Lower lobe of right lung (tissue), 2 donors: ENCODE measurements at regions not wholly inside any gene's neighbourhood (a gene's known extent, or its start where the extent isn't known, plus 50 kb on each side); places are given as distances from the start of the nearest gene placed in this dataset.

Experiments
- ATAC-seq, 2 donors: fragments of 200-7000 bp; cut with Tn5 transposase; one replicate each; pipeline ENCODE4 v1.9.1; 2020 to 2022; ENCODE audit warnings: mild to moderate bottlenecking in 2 of 2, moderate library complexity in 2 of 2
- DNase-seq: peaks from one replicate; pipeline ENCODE4 v3.0.0-alpha.2; 2020
- H3K27ac ChIP-seq: fragments of 200-600 bp; one replicate; pipeline ENCODE4 v1.8.0; 2022
- H3K27me3 ChIP-seq: fragments of 200-600 bp; one replicate; pipeline ENCODE4 v1.8.0; 2022; ENCODE audit warnings: low read depth
- H3K36me3 ChIP-seq: fragments of 200-600 bp; one replicate; pipeline ENCODE4 v1.8.0; 2022; ENCODE audit warnings: mild to moderate bottlenecking
- H3K4me1 ChIP-seq: fragments of 200-600 bp; one replicate; pipeline ENCODE4 v1.8.0; 2022
- H3K4me3 ChIP-seq: fragments of 200-600 bp; one replicate; pipeline ENCODE4 v1.8.0; 2022; ENCODE audit warnings: mild to moderate bottlenecking
- H3K9me3 ChIP-seq: fragments of 200-600 bp; one replicate; pipeline ENCODE4 v1.8.0; 2022
- intact Hi-C: fragments of 100-400 bp; cut with DNase I; formaldehyde crosslinking; loops from one replicate; pipeline ENCODE4 v1.11.0; 2022
- TF ChIP-seq, protein P1 (sequence below): fragments of 200-600 bp; IDR thresholded peaks from one replicate; pipeline ENCODE4 v1.8.0; 2022; ENCODE audit warnings: antibody characterized with exemption, mild to moderate bottlenecking
- donor health status: DM: no; HTN: yes; CAD: no; lungs with severe emphysema.

DNA sequence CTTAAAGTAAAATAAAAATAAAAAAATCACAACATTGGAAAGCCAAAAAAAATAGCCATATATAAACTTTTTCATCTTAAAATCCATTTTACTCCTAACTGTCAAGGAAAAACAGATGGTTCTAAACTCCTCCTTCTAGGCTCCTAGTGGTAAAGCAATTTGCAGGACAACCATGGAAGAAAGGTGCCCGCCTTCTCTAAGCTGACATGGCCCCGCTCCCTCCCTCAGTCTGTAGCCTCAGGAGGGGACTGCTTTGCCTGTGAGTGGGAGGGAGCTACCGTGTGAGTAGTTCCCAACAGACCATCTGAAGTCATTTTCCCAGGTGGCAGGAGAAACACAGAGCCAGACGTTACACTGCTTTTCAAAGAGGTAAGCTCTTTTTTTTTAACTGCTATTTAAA, 336.2 kb upstream of the FAT1 start:
- Histone ChIP-seq H3K27me3 (no peaks in the 10 kb centered on the region), H3K27ac (no peak overlapping the region), H3K4me3 (no peak overlapping the region), H3K36me3 (no peaks in the 10 kb centered on the region), H3K4me1 (no peaks in the 10 kb centered on the region), H3K9me3 (no peaks in the 10 kb centered on the region)
- TF ChIP-seq, protein P1, sequence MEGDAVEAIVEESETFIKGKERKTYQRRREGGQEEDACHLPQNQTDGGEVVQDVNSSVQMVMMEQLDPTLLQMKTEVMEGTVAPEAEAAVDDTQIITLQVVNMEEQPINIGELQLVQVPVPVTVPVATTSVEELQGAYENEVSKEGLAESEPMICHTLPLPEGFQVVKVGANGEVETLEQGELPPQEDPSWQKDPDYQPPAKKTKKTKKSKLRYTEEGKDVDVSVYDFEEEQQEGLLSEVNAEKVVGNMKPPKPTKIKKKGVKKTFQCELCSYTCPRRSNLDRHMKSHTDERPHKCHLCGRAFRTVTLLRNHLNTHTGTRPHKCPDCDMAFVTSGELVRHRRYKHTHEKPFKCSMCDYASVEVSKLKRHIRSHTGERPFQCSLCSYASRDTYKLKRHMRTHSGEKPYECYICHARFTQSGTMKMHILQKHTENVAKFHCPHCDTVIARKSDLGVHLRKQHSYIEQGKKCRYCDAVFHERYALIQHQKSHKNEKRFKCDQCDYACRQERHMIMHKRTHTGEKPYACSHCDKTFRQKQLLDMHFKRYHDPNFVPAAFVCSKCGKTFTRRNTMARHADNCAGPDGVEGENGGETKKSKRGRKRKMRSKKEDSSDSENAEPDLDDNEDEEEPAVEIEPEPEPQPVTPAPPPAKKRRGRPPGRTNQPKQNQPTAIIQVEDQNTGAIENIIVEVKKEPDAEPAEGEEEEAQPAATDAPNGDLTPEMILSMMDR, result no peak
- intact Hi-C loops, result no loop called here
- no peak for DNase-seq
- ATAC-seq, result no peak

DNA sequence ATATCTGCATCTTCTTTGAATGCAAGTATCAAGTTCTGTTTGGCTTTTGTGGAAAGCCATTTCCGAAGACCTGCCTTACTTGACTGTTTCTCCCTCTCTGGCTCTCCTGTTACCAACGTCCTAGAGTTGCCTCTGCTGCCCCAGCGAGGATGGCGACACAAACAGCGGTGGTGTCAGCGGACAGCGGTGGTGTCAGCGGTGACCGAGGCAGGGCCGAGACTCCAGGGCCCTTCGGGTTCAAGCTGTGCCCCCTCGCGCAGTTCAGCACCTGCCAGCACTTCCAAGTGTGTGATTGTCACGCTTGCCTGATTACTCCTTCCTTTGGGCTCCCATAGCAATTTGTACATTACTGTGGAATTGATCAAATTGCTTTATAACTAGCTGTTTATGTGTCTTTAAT, 336.9 kb upstream of the FAT1 start:
- no peaks in the 10 kb centered on the region for H3K9me3 ChIP-seq
- TF ChIP-seq, protein P1, result no peak
- H3K4me1 ChIP-seq, result no peaks in the 10 kb centered on the region
- ATAC-seq (no peak), DNase-seq (no peak)
- no peak overlapping the region for H3K27ac ChIP-seq
- intact Hi-C loops, result no loop called here
- no peak overlapping the region for H3K4me3 ChIP-seq
- H3K36me3 ChIP-seq, result no peaks in the 10 kb centered on the region
- H3K27me3 ChIP-seq, result no peaks in the 10 kb centered on the region

DNA sequence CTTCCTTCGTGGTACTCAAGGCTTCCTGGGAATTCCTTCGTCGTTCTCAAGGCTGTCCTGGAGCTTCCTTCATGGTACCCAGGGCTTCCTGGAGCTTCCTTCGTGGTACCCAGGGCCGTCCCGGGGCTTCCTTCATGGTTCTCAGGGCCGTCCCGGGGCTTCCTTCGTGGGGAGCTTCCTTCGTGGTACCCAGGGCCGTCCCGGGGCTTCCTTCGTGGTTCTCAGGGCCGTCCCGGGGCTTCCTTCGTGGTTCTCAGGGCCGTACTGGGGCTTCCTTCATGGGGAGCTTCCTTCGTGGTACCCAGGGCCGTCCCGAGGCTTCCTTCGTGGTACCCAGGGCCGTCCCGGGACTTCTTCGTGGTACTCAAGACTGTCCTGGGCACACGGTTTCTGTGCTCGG, 339.6 kb upstream of the FAT1 start:
- H3K4me3 ChIP-seq, result no peak overlapping the region
- intact Hi-C loops, result no loop called here
- no peak overlapping the region for H3K27ac ChIP-seq
- H3K36me3 ChIP-seq, result no peaks in the 10 kb centered on the region
- no peaks in the 10 kb centered on the region for H3K27me3 ChIP-seq
- TF ChIP-seq, protein P1, result no peak
- DNase-seq (no peak), ATAC-seq (no peak)
- no peaks in the 10 kb centered on the region for H3K9me3 ChIP-seq
- no peaks in the 10 kb centered on the region for H3K4me1 ChIP-seq

DNA sequence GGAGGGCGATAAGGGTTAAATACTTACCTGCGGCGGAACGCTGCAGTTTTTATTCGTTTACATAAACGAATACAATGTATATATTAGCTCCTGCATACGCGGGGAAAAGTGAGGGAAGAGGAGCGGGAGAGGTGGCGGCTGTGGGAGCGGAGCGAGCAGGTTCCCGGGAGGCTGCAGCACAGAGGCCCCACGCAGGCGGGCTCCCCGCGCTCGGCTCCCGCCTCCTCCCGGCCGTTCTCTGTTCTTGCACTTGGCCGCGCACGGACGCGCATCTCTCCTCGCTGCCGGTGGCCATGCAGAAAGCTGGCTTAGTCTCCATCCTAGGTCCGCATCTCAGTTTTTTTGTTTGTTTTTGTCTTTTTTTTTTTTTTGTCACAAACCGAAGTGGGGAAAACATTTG, 340.4 kb upstream of the FAT1 start:
- Histone ChIP-seq H3K27me3 (no peaks in the 10 kb centered on the region), H3K4me1 (no peaks in the 10 kb centered on the region), H3K36me3 (no peaks in the 10 kb centered on the region), H3K9me3 (no peaks in the 10 kb centered on the region), H3K4me3 (no peak overlapping the region), H3K27ac (no peak overlapping the region)
- intact Hi-C loops, result no loop called here
- DNase-seq (no peak), ATAC-seq (no peak)
- TF ChIP-seq, protein P1, result no peak

DNA sequence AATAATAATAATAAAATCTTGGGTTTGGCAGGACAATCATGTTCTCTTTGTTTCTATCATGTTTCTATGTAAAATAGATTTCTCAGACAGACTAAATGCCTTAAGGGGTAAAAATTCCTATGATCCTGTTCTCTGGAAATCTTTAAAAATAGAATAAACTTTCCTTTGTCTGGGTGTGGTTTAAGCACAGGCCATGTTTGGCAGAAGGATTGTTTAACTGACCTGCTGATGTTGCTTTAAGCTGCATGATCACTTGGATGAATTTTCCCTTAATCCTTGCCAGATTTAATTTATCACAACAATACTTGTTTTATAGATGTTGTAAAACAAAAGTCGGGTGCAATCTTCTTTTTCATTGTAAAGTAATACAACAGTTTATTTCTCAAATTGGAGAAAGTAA, 341.7 kb upstream of the FAT1 start:
- no peaks in the 10 kb centered on the region for H3K36me3 ChIP-seq
- no peak overlapping the region for H3K4me3 ChIP-seq
- H3K27ac ChIP-seq, result no peak overlapping the region
- H3K9me3 ChIP-seq, result no peaks in the 10 kb centered on the region
- H3K27me3 ChIP-seq, result no peaks in the 10 kb centered on the region
- H3K4me1 ChIP-seq, result no peaks in the 10 kb centered on the region
- ATAC-seq, result no peak
- no peak for DNase-seq
- TF ChIP-seq, protein P1, result no peak
- intact Hi-C loops, result no loop called here

DNA sequence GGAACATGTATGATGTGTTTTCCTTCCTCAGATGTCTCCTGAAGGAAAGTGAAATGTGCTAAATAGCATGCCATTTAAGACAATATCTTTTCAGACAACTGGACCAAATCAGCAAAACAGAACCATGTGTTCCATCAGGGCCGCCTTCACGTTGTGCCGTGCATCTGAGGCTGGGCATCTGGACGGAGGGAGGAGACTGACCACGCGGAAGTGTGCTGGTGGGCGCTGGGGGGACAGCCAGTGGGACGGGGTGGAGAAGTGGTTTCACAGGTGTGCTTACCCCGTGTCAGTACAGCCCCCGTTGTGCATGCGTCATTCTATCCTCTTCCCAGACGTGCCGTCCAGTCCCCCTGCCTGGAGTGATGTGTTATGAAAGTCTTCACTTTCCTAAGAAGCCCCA, 342.1 kb upstream of the FAT1 start:
- Histone ChIP-seq H3K36me3 (no peaks in the 10 kb centered on the region), H3K4me1 (no peaks in the 10 kb centered on the region), H3K4me3 (no peak overlapping the region), H3K27me3 (no peaks in the 10 kb centered on the region), H3K9me3 (no peaks in the 10 kb centered on the region), H3K27ac (no peak overlapping the region)
- intact Hi-C loops, result no loop called here
- TF ChIP-seq, protein P1, result no peak
- ATAC-seq (no peak), DNase-seq (no peak)
